Astrocyte of the spinal cord (primary cell): ENCODE measurements at regions not wholly inside any gene's neighbourhood (a gene's known extent, or its start where the extent isn't known, plus 50 kb on each side); places are given as distances from the start of the nearest gene placed in this dataset.

Experiments
- DNase-seq: peaks from one replicate; pipeline ENCODE4 v3.0.0; 2011; ENCODE audit warnings: low read depth, low spot score
- H3K4me3 ChIP-seq: 2 replicates; pipeline ENCODE4 v1.5.1; 2011; ENCODE audit warnings: low read depth, mild to moderate bottlenecking, low read length, moderate library complexity
- in situ Hi-C: cut with HindIII; loops from 2 replicates; pipeline ENCODE4 v1.10.0; 2017; ENCODE audit warnings: low sequenced_read_pairs
- TF ChIP-seq, protein P1 (sequence below): IDR thresholded peaks from 2 replicates; pipeline ENCODE4 v1.5.1; 2012; ENCODE audit warnings: low read depth, mild to moderate bottlenecking, low read length, inconsistent platforms

DNA sequence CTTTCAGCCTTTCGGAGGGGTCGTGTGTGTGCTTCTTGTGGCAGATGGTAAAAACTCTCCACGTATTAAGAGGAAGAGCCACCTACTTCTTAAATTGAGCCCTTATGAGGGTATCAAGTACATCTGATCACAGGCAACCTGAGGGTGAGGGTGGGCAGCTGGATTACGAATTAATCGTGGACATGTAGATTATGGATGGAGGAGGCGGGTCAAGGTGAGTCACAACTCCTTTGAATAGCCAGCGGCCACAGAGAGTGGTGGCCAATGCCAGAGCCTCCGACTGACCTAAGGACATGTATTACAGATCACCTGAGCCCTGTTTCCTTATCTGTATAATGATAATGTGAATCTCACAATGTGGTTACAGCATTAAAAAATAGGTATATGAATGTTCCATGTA lies 1083.9 kb downstream of the SORCS3 start:
- TF ChIP-seq, protein P1, sequence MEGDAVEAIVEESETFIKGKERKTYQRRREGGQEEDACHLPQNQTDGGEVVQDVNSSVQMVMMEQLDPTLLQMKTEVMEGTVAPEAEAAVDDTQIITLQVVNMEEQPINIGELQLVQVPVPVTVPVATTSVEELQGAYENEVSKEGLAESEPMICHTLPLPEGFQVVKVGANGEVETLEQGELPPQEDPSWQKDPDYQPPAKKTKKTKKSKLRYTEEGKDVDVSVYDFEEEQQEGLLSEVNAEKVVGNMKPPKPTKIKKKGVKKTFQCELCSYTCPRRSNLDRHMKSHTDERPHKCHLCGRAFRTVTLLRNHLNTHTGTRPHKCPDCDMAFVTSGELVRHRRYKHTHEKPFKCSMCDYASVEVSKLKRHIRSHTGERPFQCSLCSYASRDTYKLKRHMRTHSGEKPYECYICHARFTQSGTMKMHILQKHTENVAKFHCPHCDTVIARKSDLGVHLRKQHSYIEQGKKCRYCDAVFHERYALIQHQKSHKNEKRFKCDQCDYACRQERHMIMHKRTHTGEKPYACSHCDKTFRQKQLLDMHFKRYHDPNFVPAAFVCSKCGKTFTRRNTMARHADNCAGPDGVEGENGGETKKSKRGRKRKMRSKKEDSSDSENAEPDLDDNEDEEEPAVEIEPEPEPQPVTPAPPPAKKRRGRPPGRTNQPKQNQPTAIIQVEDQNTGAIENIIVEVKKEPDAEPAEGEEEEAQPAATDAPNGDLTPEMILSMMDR, result no peak
- in situ Hi-C loops, result no loop called here
- H3K4me3 ChIP-seq, result no peak overlapping the region
- no peak for DNase-seq

DNA sequence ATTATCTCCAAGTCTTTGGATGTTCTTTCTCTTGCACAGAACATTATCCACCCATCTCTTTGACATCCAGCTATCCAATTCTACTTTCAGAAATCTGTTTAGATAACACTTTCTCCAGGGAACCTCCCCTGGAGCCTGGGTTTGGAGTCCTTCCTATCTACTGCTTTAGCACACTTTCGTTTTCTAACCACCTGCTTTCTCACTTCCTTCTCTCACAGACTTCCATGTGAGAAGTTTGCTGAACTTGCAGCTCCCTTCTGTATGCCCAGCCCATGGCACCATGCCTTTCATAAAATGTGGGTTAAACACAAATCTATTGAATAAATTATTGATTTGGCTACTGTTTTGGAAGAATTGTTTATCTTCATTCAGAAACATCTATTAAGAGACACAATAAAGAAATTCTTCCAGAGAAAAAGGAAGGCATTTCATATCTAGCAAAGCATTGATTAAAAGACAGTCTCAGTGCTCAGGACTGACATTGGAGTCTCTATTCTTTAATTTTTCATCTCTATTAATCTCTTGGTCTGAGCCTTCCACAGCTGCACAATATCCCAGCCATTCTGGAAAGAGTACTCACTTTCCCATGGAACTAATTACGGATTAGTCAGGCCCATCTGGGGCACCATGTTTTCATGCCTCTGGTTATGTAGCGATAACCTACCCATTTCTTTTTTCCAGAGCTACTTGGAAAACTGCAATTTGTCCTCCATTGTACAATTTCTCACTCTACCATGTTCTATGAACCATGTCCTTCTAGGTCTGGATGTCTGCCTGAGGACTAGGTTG lies 1077.3 kb downstream of the SORCS3 start:
- TF ChIP-seq, protein P1, result no peak
- no peak overlapping the region for H3K4me3 ChIP-seq
- no peak for DNase-seq
- in situ Hi-C loops, result no loop called here

DNA sequence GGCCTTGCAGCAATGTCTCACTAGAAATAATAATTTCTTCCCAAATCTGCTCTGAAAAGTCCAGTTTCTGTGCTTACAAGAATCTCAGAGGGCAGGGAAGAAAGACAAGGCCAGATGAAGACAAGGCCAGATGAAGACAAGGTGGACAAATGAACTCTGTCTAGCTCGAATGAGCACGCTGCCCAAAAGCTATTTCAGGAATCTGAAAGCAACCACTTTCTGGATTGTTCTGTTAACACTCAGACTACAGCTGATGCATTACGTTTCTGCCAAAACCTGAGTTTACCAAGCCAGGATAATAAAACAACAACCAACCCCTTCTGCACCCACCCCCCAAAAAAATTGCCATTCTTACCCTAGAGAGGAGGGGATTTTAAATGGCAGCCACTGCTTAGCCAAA lies 1073.6 kb downstream of the SORCS3 start:
- H3K4me3 ChIP-seq, result no peak overlapping the region
- DNase-seq, result no peak
- TF ChIP-seq, protein P1, result no peak
- in situ Hi-C loops, result no loop called here

DNA sequence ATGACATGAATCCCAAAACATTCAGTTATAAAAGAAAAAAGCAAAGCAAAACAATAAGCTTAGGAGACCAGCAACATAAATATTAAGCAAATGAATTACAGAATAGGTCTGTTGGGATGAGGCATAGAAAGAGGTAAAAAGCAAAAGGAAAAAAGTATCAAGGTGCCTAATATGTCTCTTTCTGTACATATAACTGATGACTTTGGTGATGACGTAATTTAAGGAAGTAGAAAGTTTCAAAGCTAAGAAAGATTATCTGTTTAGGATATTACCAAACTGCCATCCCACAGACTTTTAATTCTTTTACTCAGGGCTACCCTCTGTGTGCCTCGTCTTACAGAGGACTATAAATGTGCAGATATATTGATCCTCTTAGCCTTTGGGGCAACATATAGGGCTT lies 1066.5 kb downstream of the SORCS3 start:
- DNase-seq, result no peak
- in situ Hi-C loops, result no loop called here
- H3K4me3 ChIP-seq, result no peak overlapping the region
- TF ChIP-seq, protein P1, result no peak

DNA sequence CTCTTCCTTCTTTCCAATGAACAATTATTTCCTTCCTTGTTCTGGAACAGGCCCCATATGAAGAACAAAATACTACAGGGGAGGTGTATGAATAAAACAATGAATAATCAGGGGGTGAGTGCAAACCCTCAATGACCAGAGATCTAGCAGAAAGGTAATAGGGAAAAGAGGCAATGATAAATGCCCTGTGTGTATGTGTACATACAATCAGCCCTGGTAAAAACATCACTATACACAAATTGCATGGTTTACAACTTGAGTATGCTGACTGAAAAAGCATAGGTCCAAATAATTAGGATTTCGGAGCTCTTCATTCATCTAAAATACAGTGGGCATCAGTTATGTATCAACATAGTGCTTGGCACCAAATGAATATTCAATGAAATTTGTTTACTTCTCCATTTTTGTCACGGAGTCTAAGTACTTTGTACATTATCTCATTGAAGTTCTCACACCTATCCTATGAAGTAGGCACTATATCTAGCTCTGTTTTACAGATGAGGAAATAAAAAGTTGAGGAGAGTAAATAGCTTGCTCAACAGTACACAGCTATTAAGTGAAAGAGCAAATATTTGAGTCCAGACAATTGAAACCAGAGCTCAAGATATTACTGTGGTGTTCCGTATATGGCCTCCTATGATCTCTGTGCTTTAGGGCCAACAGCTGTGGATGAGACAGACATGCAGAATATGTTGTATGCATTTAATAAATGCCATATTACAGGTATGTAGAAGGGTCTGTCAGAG lies 1065.4 kb downstream of the SORCS3 start:
- TF ChIP-seq, protein P1, result no peak
- H3K4me3 ChIP-seq, result no peak overlapping the region
- no peak for DNase-seq
- in situ Hi-C loops, result no loop called here

DNA sequence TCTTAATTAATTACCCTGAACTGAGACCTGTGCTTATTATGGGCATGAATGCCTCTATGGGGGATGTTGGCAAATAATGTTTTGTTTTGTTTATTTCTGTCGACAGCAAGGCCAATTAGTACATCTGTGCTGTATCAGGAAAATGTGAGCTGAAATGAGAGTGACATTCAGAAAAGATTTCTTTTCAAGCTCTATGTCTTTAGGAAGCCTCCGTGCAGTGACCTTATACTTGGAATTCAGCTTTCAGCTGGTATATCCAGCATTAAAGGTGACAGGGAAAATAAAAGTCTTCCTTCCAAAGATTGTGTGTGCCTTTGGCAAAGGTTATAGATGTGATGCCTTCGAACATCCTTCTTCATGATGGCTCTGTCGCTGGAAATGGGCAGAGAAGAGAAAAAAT lies 1061.1 kb downstream of the SORCS3 start:
- in situ Hi-C loops, result no loop called here
- no peak overlapping the region for H3K4me3 ChIP-seq
- DNase-seq, result no peak
- TF ChIP-seq, protein P1, result no peak
